ENCODE measurements at regions not wholly inside any gene's neighbourhood (a gene's known extent, or its start where the extent isn't known, plus 50 kb on each side); places are given as distances from the start of the nearest gene placed in this dataset.
"Not testable (repeated sequence)": the region's sequence is repeated elsewhere in the genome, so short reads cannot be mapped to it uniquely, and the experiment has no call there.

- Histone ChIP-seq H3K27ac (ENCODE audit: low read length) (no peak overlapping the region), H3K4me3 (ENCODE audit: control insufficient read depth in 1 of 2, extremely low read depth in 1 of 2, low read length in 1 of 2) (no peak overlapping the region), H3K4me1 (ENCODE audit: control insufficient read depth in 1 of 2, extremely low read depth in 1 of 2, insufficient read depth in 2 of 2, low read length in 2 of 2) (no peaks in the 10 kb centered on the region), H3K36me3 (ENCODE audit: control insufficient read depth in 2 of 2, extremely low read depth in 1 of 2, insufficient read depth in 1 of 2, low read length in 1 of 2) (no peaks in the 10 kb centered on the region), H3K27me3 (replicated peaks in 1 of 2; ENCODE audit: control insufficient read depth in 2 of 2, extremely low read depth in 1 of 2, insufficient read depth in 2 of 2, low read length in 1 of 2) (no peaks in the 10 kb centered on the region), H3K9me3 (no peaks in the 10 kb centered on the region)
- Mint-ChIP-seq H3K4me3 (no peak overlapping the region), H3K27me3 (no peaks in the 10 kb centered on the region), H3K4me1 (no peaks in the 10 kb centered on the region), H3K36me3 (no peaks in the 10 kb centered on the region), H3K27ac (no peak overlapping the region), H3K9me3 (peaks cover 4 to 21% (median 16%) of the 10 kb centered on the region in 3 donors)
- WGBS (ENCODE audit: insufficient coverage), result no CpG with 5 or more reads among the region's 4 CpGs
- DNase-seq, result no peak
- no peak for ATAC-seq (replicated peaks in 1 of 4)
- ChIA-PET POLR2A (no interaction called here), CTCF (no interaction called here)
Observed at GRCh38 chr11:23789938-23790371, 706.9 kb upstream of the LUZP2 start.

GRCh38 chr11:23797624-23798419 is 699.0 kb upstream of the LUZP2 start:
- ATAC-seq (replicated peaks in 1 of 4) (no peak), DNase-seq (no peak)
- H3K4me3 Mint-ChIP-seq, result no peak overlapping the region
- ChIA-PET POLR2A (no interaction called here), CTCF (no interaction called here)
- Histone ChIP-seq H3K36me3 (ENCODE audit: control insufficient read depth in 2 of 2, extremely low read depth in 1 of 2, insufficient read depth in 1 of 2, low read length in 1 of 2) (no peaks in the 10 kb centered on the region), H3K27me3 (replicated peaks in 1 of 2; ENCODE audit: control insufficient read depth in 2 of 2, extremely low read depth in 1 of 2, insufficient read depth in 2 of 2, low read length in 1 of 2) (no peaks in the 10 kb centered on the region), H3K4me3 (ENCODE audit: control insufficient read depth in 1 of 2, extremely low read depth in 1 of 2, low read length in 1 of 2) (no peak overlapping the region), H3K27ac (ENCODE audit: low read length) (no peak overlapping the region), H3K9me3 (no peaks in the 10 kb centered on the region), H3K4me1 (ENCODE audit: control insufficient read depth in 1 of 2, extremely low read depth in 1 of 2, insufficient read depth in 2 of 2, low read length in 2 of 2) (no peaks in the 10 kb centered on the region)
- WGBS (ENCODE audit: insufficient coverage), result 100% methylated on average over 2 of the region's 3 CpGs
- no peaks in the 10 kb centered on the region for H3K4me1 Mint-ChIP-seq
- peaks cover 3 to 14% (median 13%) of the 10 kb centered on the region in 3 donors for H3K9me3 Mint-ChIP-seq
- no peaks in the 10 kb centered on the region for H3K36me3 Mint-ChIP-seq
- H3K27ac Mint-ChIP-seq, result no peak overlapping the region
- no peaks in the 10 kb centered on the region for H3K27me3 Mint-ChIP-seq

GRCh38 chr11:23834306-23834705 is 662.5 kb upstream of the LUZP2 start:
- H3K4me1 ChIP-seq (ENCODE audit: control insufficient read depth in 1 of 2, extremely low read depth in 1 of 2, insufficient read depth in 2 of 2, low read length in 2 of 2); H3K27ac Mint-ChIP-seq; H3K36me3 ChIP-seq (ENCODE audit: control insufficient read depth in 2 of 2, extremely low read depth in 1 of 2, insufficient read depth in 1 of 2, low read length in 1 of 2); ATAC-seq (replicated peaks in 1 of 4); H3K36me3 Mint-ChIP-seq; H3K27me3 Mint-ChIP-seq; H3K27me3 ChIP-seq (replicated peaks in 1 of 2; ENCODE audit: control insufficient read depth in 2 of 2, extremely low read depth in 1 of 2, insufficient read depth in 2 of 2, low read length in 1 of 2); POLR2A ChIA-PET; H3K4me3 Mint-ChIP-seq; H3K4me3 ChIP-seq (ENCODE audit: control insufficient read depth in 1 of 2, extremely low read depth in 1 of 2, low read length in 1 of 2); H3K4me1 Mint-ChIP-seq; H3K27ac ChIP-seq (ENCODE audit: low read length); H3K9me3 ChIP-seq; DNase-seq; CTCF ChIA-PET: not testable (repeated sequence)
- peaks cover 7 to 14% (median 12%) of the 10 kb centered on the region in 3 donors for H3K9me3 Mint-ChIP-seq
- no CpG with 5 or more reads among the region's 5 CpGs for WGBS (ENCODE audit: insufficient coverage)

GRCh38 chr11:23836981-23837380 is 659.9 kb upstream of the LUZP2 start:
- H3K27me3 Mint-ChIP-seq, result no peaks in the 10 kb centered on the region
- H3K9me3 Mint-ChIP-seq, result peaks cover 11 to 15% (median 14%) of the 10 kb centered on the region in 3 donors
- no peaks in the 10 kb centered on the region for H3K36me3 Mint-ChIP-seq
- Histone ChIP-seq H3K27ac (ENCODE audit: low read length) (no peak overlapping the region), H3K36me3 (ENCODE audit: control insufficient read depth in 2 of 2, extremely low read depth in 1 of 2, insufficient read depth in 1 of 2, low read length in 1 of 2) (no peaks in the 10 kb centered on the region), H3K4me3 (ENCODE audit: control insufficient read depth in 1 of 2, extremely low read depth in 1 of 2, low read length in 1 of 2) (no peak overlapping the region), H3K4me1 (ENCODE audit: control insufficient read depth in 1 of 2, extremely low read depth in 1 of 2, insufficient read depth in 2 of 2, low read length in 2 of 2) (no peaks in the 10 kb centered on the region), H3K9me3 (no peaks in the 10 kb centered on the region), H3K27me3 (replicated peaks in 1 of 2; ENCODE audit: control insufficient read depth in 2 of 2, extremely low read depth in 1 of 2, insufficient read depth in 2 of 2, low read length in 1 of 2) (no peaks in the 10 kb centered on the region)
- ATAC-seq (replicated peaks in 1 of 4) (no peak), DNase-seq (no peak)
- H3K4me3 Mint-ChIP-seq, result no peak overlapping the region
- WGBS (ENCODE audit: insufficient coverage), result no CpG with 5 or more reads among the region's 1 CpG
- ChIA-PET POLR2A (no interaction called here), CTCF (no interaction called here)
- H3K27ac Mint-ChIP-seq, result no peak overlapping the region
- no peaks in the 10 kb centered on the region for H3K4me1 Mint-ChIP-seq

GRCh38 chr11:23840872-23841271 is 656.0 kb upstream of the LUZP2 start:
- no peaks in the 10 kb centered on the region for H3K4me1 ChIP-seq (ENCODE audit: control insufficient read depth in 1 of 2, extremely low read depth in 1 of 2, insufficient read depth in 2 of 2, low read length in 2 of 2)
- Mint-ChIP-seq H3K9me3 (peaks cover 5 to 30% (median 12%) of the 10 kb centered on the region in 3 donors), H3K36me3 (no peaks in the 10 kb centered on the region), H3K27me3 (no peaks in the 10 kb centered on the region), H3K27ac (no peak overlapping the region), H3K4me1 (no peaks in the 10 kb centered on the region), H3K4me3 (no peak overlapping the region)
- no peaks in the 10 kb centered on the region for H3K27me3 ChIP-seq (replicated peaks in 1 of 2; ENCODE audit: control insufficient read depth in 2 of 2, extremely low read depth in 1 of 2, insufficient read depth in 2 of 2, low read length in 1 of 2)
- H3K4me3 ChIP-seq (ENCODE audit: control insufficient read depth in 1 of 2, extremely low read depth in 1 of 2, low read length in 1 of 2), result no peak overlapping the region
- ATAC-seq (replicated peaks in 1 of 4) (no peak), DNase-seq (no peak)
- WGBS (ENCODE audit: insufficient coverage), result no CpG with 5 or more reads among the region's 3 CpGs
- no peaks in the 10 kb centered on the region for H3K36me3 ChIP-seq (ENCODE audit: control insufficient read depth in 2 of 2, extremely low read depth in 1 of 2, insufficient read depth in 1 of 2, low read length in 1 of 2)
- H3K27ac ChIP-seq (ENCODE audit: low read length), result no peak overlapping the region
- no peaks in the 10 kb centered on the region for H3K9me3 ChIP-seq
- ChIA-PET CTCF (no interaction called here), POLR2A (interaction anchor here in 1 of 2 donors (0.7 kb wide), 1 partner anchor 78 kb away, joined by 4 read pairs; no protein-coding TSS in a partner anchor)

GRCh38 chr11:23846902-23847422 is 649.9 kb upstream of the LUZP2 start:
- Histone ChIP-seq H3K4me1 (ENCODE audit: control insufficient read depth in 1 of 2, extremely low read depth in 1 of 2, insufficient read depth in 2 of 2, low read length in 2 of 2) (no peaks in the 10 kb centered on the region), H3K36me3 (ENCODE audit: control insufficient read depth in 2 of 2, extremely low read depth in 1 of 2, insufficient read depth in 1 of 2, low read length in 1 of 2) (no peaks in the 10 kb centered on the region), H3K27ac (ENCODE audit: low read length) (no peak overlapping the region), H3K4me3 (ENCODE audit: control insufficient read depth in 1 of 2, extremely low read depth in 1 of 2, low read length in 1 of 2) (no peak overlapping the region), H3K27me3 (replicated peaks in 1 of 2; ENCODE audit: control insufficient read depth in 2 of 2, extremely low read depth in 1 of 2, insufficient read depth in 2 of 2, low read length in 1 of 2) (no peaks in the 10 kb centered on the region), H3K9me3 (peaks cover 2% of the 10 kb centered on the region)
- no peaks in the 10 kb centered on the region for H3K4me1 Mint-ChIP-seq
- ChIA-PET POLR2A (no interaction called here), CTCF (interaction anchor here in 1 of 2 donors (0.6 kb wide), 1 partner anchor 380 kb away, joined by 3 read pairs; no protein-coding TSS in a partner anchor)
- no peak for ATAC-seq (replicated peaks in 1 of 4)
- H3K27me3 Mint-ChIP-seq, result no peaks in the 10 kb centered on the region
- WGBS (ENCODE audit: insufficient coverage), result 72% methylated on average over 4 of the region's 5 CpGs
- H3K9me3 Mint-ChIP-seq, result peaks cover 2 to 35% (median 8%) of the 10 kb centered on the region in 3 donors
- DNase-seq, result no peak
- H3K4me3 Mint-ChIP-seq, result no peak overlapping the region
- H3K27ac Mint-ChIP-seq, result no peak overlapping the region
- no peaks in the 10 kb centered on the region for H3K36me3 Mint-ChIP-seq
